HUES6 (cell line): ENCODE measurements at regions not wholly inside any gene's neighbourhood (a gene's known extent, or its start where the extent isn't known, plus 50 kb on each side); places are given as distances from the start of the nearest gene placed in this dataset.

Source experiments
- H3K27ac ChIP-seq: 2 replicates; pipeline ENCODE4 v1.7.0; 2013; ENCODE audit warnings: low read depth, mild to moderate bottlenecking, low read length, inconsistent platforms
- H3K27me3 ChIP-seq: 2 replicates; pipeline ENCODE4 v1.6.1; 2013; ENCODE audit warnings: low read length; ENCODE audit not compliant: control insufficient read depth, insufficient read depth
- H3K36me3 ChIP-seq: 2 replicates; pipeline ENCODE4 v1.6.1; 2013; ENCODE audit warnings: low read length; ENCODE audit not compliant: control insufficient read depth, insufficient read depth
- H3K4me1 ChIP-seq: 2 replicates; pipeline ENCODE4 v1.6.1; 2013; ENCODE audit warnings: low read length; ENCODE audit not compliant: control insufficient read depth, insufficient read depth
- H3K4me3 ChIP-seq: 2 replicates; pipeline ENCODE4 v1.5.1; 2013; ENCODE audit warnings: low read depth, low read length
- H3K9ac ChIP-seq: one replicate; pipeline ENCODE4 v1.6.1; 2013; ENCODE audit warnings: mild to moderate bottlenecking, low read length
- H3K9me3 ChIP-seq: 2 replicates; pipeline ENCODE4 v1.6.1; 2013; ENCODE audit warnings: low read depth, low read length; ENCODE audit not compliant: control insufficient read depth, insufficient read depth

DNA sequence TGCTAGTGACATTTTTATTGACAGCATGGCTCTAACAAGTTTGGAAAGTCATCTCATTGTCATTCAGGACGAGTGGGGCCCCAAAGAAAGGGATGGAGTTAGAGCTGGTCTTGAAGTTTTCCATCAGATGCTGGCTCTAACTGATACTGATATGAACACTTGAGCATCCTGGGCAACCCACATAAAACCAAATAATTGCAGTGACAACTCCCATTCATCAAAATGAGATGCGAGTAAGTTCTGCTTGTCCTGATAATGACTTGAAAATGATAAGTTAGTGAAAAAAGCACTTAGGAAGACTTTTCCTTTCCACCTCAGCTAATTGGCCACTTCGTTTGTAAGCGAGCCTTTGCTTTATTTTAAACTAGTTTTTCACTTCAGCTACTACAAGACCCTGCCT is 147.6 kb downstream of the SP3 start:
- no peaks in the 10 kb centered on the region for H3K4me1 ChIP-seq
- H3K27me3 ChIP-seq = no peaks in the 10 kb centered on the region
- H3K36me3 ChIP-seq = no peaks in the 10 kb centered on the region
- no peak overlapping the region for H3K27ac ChIP-seq
- H3K4me3 ChIP-seq = no peak overlapping the region
- H3K9ac ChIP-seq = no peak overlapping the region
- H3K9me3 ChIP-seq = no peaks in the 10 kb centered on the region

- H3K9ac ChIP-seq = no peak overlapping the region
- H3K4me3 ChIP-seq = no peak overlapping the region
- H3K27ac ChIP-seq = no peak overlapping the region
- no peaks in the 10 kb centered on the region for H3K36me3 ChIP-seq
- H3K4me1 ChIP-seq = no peaks in the 10 kb centered on the region
- H3K9me3 ChIP-seq = no peaks in the 10 kb centered on the region
- no peaks in the 10 kb centered on the region for H3K27me3 ChIP-seq
These were observed 146.9 kb downstream of the SP3 start for GRCh38 chr2:173818285-173818684.

DNA sequence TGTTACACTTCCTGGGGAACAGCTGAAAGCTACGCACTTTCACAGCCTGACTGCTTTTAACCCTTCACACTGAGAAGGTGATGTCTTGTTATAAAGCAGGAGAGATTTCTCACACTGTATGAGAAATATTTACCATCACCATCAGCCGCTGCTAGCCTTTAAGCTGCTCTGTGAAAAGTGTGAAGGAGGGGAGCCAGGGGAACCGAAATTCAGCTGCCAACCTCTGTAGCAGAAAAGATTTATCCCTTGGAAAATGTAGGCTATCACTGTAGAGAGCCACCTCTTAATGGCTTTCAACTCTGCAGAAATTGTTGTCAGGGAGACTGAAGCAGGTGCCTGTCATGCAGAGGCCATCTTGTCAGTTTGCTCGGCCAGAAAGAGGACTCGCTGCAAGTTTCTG is 145.3 kb downstream of the SP3 start:
- Histone ChIP-seq H3K27me3 (no peaks in the 10 kb centered on the region), H3K9me3 (no peaks in the 10 kb centered on the region), H3K4me1 (no peaks in the 10 kb centered on the region), H3K36me3 (no peaks in the 10 kb centered on the region), H3K4me3 (no peak overlapping the region), H3K9ac (no peak overlapping the region), H3K27ac (no peak overlapping the region)

DNA sequence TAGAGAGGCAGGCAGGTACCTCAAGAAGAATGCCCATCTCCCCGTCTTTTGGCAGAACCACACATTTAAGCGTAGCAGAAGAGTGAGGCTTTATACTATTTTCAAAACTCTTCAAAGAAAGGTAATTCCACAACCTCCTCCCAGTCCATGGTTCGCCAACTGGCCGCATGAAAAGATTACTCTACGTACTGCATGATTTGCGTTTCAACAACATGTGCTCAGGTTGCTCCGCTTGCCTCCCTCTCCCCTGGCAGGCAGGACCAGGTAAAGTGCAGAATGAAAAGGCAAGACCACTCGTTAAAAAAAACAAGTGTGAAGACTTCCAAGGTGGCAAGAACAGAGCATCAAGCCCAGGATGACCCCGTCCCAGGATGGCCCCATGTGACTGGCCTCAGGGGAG is 143.7 kb downstream of the SP3 start:
- H3K27ac ChIP-seq = no peak overlapping the region
- H3K36me3 ChIP-seq = no peaks in the 10 kb centered on the region
- no peaks in the 10 kb centered on the region for H3K27me3 ChIP-seq
- H3K4me3 ChIP-seq = no peak overlapping the region
- no peak overlapping the region for H3K9ac ChIP-seq
- H3K9me3 ChIP-seq = no peaks in the 10 kb centered on the region
- H3K4me1 ChIP-seq = no peaks in the 10 kb centered on the region

DNA sequence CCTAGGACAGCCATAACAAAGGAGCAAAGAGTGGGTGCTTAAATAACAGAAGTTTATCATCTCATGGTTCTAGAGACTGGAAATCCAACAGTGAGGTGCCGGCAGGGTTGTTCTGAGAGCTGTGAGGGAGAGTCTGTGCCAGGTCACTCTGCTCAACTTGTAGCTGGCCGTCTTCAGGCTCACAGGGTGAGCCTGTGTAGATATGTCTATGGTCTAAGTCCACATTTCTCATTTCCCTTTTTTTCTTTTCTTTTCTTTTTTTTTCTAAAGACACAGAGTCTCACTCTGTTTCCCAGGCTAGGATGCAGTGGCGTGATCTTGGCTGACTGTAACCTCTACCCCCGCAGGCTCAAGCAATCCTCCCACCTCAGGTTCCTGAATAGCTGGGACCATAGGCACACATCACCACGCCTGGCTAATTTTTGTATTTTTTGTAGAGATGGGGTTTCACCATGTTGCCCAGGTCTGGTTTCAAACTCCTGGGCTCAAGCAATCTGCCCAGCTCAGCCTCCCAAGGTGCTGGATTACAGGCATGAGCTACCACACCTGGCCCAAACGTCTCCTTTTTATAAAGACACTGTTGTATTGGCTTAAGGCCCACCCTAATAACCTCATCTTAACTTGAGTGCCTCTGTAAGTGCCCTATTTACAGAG is 142.2 kb downstream of the SP3 start:
- Histone ChIP-seq H3K27ac (no peak overlapping the region), H3K27me3 (no peaks in the 10 kb centered on the region)

DNA sequence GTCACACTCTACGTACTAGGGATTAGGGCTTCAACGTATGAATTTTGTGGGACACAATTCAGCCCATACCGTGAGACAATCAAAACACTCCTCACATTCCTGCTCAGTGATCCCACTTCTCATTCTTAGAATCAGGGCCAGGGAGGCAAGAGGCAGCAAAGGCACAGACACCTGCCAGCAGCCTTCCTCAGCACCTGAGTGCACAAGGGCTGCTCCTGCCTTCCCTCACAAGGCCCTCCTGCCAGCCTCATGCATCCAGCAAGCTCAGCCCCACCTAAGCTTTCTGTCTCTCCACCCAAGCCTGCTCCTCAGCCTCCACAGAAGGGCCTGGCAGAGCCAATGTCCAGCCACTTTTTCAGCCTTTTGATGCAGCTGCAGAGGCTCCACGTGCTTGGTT is 141.6 kb downstream of the SP3 start:
- Histone ChIP-seq H3K4me1 (no peaks in the 10 kb centered on the region), H3K4me3 (no peak overlapping the region), H3K27me3 (no peaks in the 10 kb centered on the region), H3K9ac (no peak overlapping the region), H3K9me3 (no peaks in the 10 kb centered on the region), H3K27ac (no peak overlapping the region), H3K36me3 (no peaks in the 10 kb centered on the region)

More for the DNA sequence above, 142.2 kb downstream of the SP3 start:
- Histone ChIP-seq H3K9ac (no peak overlapping the region), H3K9me3 (no peaks in the 10 kb centered on the region), H3K4me1 (no peaks in the 10 kb centered on the region), H3K36me3 (no peaks in the 10 kb centered on the region), H3K4me3 (no peak overlapping the region)

DNA sequence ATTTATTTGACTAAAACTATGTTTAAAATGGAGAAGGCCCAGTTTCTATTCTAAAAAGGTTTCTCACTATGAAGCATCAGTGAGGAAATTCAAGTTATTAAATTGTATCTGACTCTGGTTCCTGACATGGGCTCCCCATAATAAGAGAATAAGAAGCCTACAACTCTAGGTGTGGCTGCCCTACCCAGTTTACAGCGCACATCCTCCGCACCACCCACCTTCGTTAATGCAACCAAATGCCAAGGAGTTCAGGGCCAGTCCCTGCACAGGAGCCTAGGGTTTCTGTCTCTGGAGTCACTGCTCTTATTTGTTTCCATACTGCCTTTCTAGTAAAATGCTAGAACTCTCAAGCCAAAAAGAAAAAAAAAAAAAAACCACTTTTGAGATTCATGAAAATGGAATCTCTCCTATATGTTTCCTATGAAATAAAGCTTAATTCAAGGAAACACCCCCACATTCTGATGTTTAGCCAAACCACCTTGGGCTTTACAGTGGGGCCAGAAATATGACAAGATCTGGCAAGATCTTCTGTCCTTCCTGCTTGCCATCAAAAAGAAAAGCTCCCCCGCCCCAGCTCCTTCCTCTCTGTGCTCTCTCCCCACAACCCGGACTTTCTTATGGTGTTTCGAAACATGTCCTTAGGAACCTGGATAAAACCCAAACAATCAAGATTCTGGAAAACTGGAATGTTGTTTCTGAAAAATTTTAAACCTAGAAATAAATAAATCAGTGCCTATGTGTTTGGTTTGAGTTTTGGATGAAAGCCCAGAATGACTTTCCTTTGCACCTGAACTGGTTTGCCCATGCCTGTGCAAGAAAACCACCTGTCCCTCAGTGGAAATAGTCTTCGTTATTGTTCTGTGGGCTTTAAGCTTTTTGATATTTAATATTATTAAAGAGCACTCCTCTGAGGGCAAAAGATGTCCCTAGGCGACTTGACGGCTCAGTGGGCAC is 136.7 kb downstream of the SP3 start:
- Histone ChIP-seq H3K27me3 (no peaks in the 10 kb centered on the region), H3K9me3 (no peaks in the 10 kb centered on the region), H3K4me1 (no peaks in the 10 kb centered on the region; the same call in 1 of the 2 replicates), H3K36me3 (no peaks in the 10 kb centered on the region), H3K27ac (no peak overlapping the region), H3K4me3 (no peak overlapping the region), H3K9ac (no peak overlapping the region)

DNA sequence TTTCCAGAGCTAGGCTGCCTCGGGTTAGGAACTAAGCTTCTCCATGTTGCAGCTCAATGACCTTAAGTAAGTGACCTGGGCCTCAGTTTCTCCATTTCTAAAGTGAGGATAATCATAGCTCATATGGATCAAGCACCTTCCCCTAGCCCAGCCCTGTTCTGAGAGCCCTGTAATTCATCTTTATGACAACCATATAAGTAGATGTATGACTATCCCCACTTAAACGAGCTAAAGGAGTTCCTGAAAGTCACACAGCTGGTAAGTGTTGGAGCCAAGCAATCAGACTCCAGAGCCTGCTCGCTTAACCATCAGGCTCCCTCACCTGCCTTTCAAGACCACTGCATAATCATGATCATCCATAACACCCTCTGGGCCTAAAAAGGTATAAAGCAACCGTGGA is 135.4 kb downstream of the SP3 start:
- Histone ChIP-seq H3K4me1 (no peaks in the 10 kb centered on the region; the same call in 1 of the 2 replicates), H3K27ac (no peak overlapping the region), H3K4me3 (no peak overlapping the region), H3K27me3 (no peaks in the 10 kb centered on the region), H3K36me3 (no peaks in the 10 kb centered on the region), H3K9ac (no peak overlapping the region), H3K9me3 (peaks cover 4% of the 10 kb centered on the region; the same call in 1 of the 2 replicates)

- Histone ChIP-seq H3K27me3 (no peaks in the 10 kb centered on the region), H3K9ac (no peak overlapping the region), H3K9me3 (peaks cover 7% of the 10 kb centered on the region; the same call in 1 of the 2 replicates), H3K27ac (no peak overlapping the region), H3K36me3 (no peaks in the 10 kb centered on the region), H3K4me1 (no peaks in the 10 kb centered on the region; the same call in 1 of the 2 replicates), H3K4me3 (no peak overlapping the region)
These were observed 135.0 kb downstream of the SP3 start for GRCh38 chr2:173830170-173830569.

- Histone ChIP-seq H3K27ac (no peak overlapping the region), H3K4me3 (no peak overlapping the region), H3K9ac (no peak overlapping the region), H3K27me3 (no peaks in the 10 kb centered on the region), H3K9me3 (peaks cover 7% of the 10 kb centered on the region; the same call in 1 of the 2 replicates), H3K36me3 (no peaks in the 10 kb centered on the region), H3K4me1 (no peaks in the 10 kb centered on the region; the same call in 1 of the 2 replicates)
These were observed 133.6 kb downstream of the SP3 start for GRCh38 chr2:173831312-173832229.
